Eye (tissue), 1 donor: ENCODE measurements at regions not wholly inside any gene's neighbourhood (a gene's known extent, or its start where the extent isn't known, plus 50 kb on each side); places are given as distances from the start of the nearest gene placed in this dataset.

Source experiments
- DNase-seq: peaks from one replicate; pipeline ENCODE4 v3.0.0-alpha.2; 2015

- DNase-seq, result no peak
Measured at GRCh38 chr11:71201936-71202597, 50.3 kb downstream of the SHANK2 start.

- no peak for DNase-seq
Measured at GRCh38 chr11:71201231-71201630, 51.1 kb downstream of the SHANK2 start.

- no peak for DNase-seq
Measured at GRCh38 chr11:71200761-71201160, 51.6 kb downstream of the SHANK2 start.

- no peak for DNase-seq
Measured at GRCh38 chr11:71200172-71200716, 52.1 kb downstream of the SHANK2 start.

GRCh38 chr11:71199226-71199820, 53.1 kb downstream of the SHANK2 start:
- DNase-seq, result no peak

GRCh38 chr11:71198823-71199165, 53.6 kb downstream of the SHANK2 start:
- DNase-seq, result no peak

- no peak for DNase-seq
Measured at GRCh38 chr11:71198141-71198822, 54.1 kb downstream of the SHANK2 start.

- DNase-seq, result no peak
Measured at GRCh38 chr11:71197096-71197495, 55.3 kb downstream of the SHANK2 start.

- no peak for DNase-seq
Measured at GRCh38 chr11:71194710-71195109, 57.7 kb downstream of the SHANK2 start.

- no peak for DNase-seq
Measured at GRCh38 chr11:71193431-71193830, 58.9 kb downstream of the SHANK2 start.

GRCh38 chr11:71192629-71193028, 59.7 kb downstream of the SHANK2 start:
- no peak for DNase-seq

GRCh38 chr11:71191201-71191600, 61.2 kb downstream of the SHANK2 start:
- DNase-seq, result no peak

GRCh38 chr11:71190551-71190950, 61.8 kb downstream of the SHANK2 start:
- no peak for DNase-seq

- DNase-seq, result no peak
Measured at GRCh38 chr11:71189768-71190315, 62.5 kb downstream of the SHANK2 start.

GRCh38 chr11:71188886-71189767, 63.2 kb downstream of the SHANK2 start:
- DNase-seq, result no peak

- no peak for DNase-seq
Measured at GRCh38 chr11:71188073-71188472, 64.3 kb downstream of the SHANK2 start.

- peak; percentile 67 for DNase-seq
Measured at GRCh38 chr11:71186806-71187205, 65.6 kb downstream of the SHANK2 start.

- no peak for DNase-seq
Measured at GRCh38 chr11:71185411-71185810, 67.0 kb downstream of the SHANK2 start.

- DNase-seq, result no peak
Measured at GRCh38 chr11:71184421-71185210, 67.8 kb downstream of the SHANK2 start.

- DNase-seq, result no peak
Measured at GRCh38 chr11:71183878-71184277, 68.5 kb downstream of the SHANK2 start.

- no peak for DNase-seq
Measured at GRCh38 chr11:71182791-71183677, 69.3 kb downstream of the SHANK2 start.
